ENCODE measurements at regions not wholly inside any gene's neighbourhood (a gene's known extent, or its start where the extent isn't known, plus 50 kb on each side); places are given as distances from the start of the nearest gene placed in this dataset.

DNA sequence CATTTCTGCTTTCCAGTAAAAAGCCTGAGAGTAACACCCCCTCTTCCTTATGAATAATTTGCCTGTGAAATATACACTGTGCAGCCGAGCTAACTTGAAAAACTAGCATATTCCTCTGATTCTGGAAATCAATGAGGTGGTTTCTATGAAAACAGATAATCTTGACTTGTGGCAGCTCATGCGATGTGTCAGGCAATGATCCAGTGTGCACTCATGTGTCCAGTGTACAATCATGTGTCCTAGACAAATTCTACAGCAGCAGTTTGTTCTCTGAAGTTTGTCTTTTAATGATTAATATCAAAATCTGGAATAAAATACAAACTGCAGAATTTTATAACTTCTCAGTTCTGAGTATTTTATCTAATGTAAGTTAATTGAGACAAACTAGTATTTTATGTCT is 2213.9 kb upstream of the PCDH20 start:
- 55 to 66% methylated on average over 2 of the region's 2 CpGs for WGBS, 2 donors (ENCODE audit: low coverage in 1 of 2)
- no peak overlapping the region for H3K4me3 ChIP-seq
- H3K4me1 ChIP-seq, result no peaks in the 10 kb centered on the region
- TF ChIP-seq EP300 (IDR thresholded peaks at IDR 0.05), result no peak
- no peak for TF ChIP-seq CTCF (IDR thresholded peaks at IDR 0.05)
- no peak for TF ChIP-seq POLR2A (IDR thresholded peaks at IDR 0.05)
- no peak for TF ChIP-seq POLR2AphosphoS5 (IDR thresholded peaks at IDR 0.05)
- no peak for ATAC-seq
- no peaks in the 10 kb centered on the region for H3K27me3 ChIP-seq
- no peaks in the 10 kb centered on the region for H3K36me3 ChIP-seq
- no peaks in the 10 kb centered on the region for H3K9me3 ChIP-seq
- no peak overlapping the region for H3K27ac ChIP-seq

GRCh38 chr13:63628310-63628709 is 2212.7 kb upstream of the PCDH20 start:
- TF ChIP-seq EP300 (IDR thresholded peaks at IDR 0.05) (no peak), POLR2AphosphoS5 (IDR thresholded peaks at IDR 0.05) (no peak), POLR2A (IDR thresholded peaks at IDR 0.05) (no peak), CTCF (IDR thresholded peaks at IDR 0.05) (no peak)
- 84 to 87% methylated on average over 3 of the region's 3 CpGs for whole genome bisulfite sequencing, 2 donors (ENCODE audit: low coverage in 1 of 2)
- H3K36me3 ChIP-seq, result no peaks in the 10 kb centered on the region
- H3K9me3 ChIP-seq, result no peaks in the 10 kb centered on the region
- H3K27ac ChIP-seq, result no peak overlapping the region
- no peaks in the 10 kb centered on the region for H3K4me1 ChIP-seq
- H3K27me3 ChIP-seq, result no peaks in the 10 kb centered on the region
- no peak overlapping the region for H3K4me3 ChIP-seq
- ATAC-seq, result no peak

GRCh38 chr13:63625869-63626268 is 2210.2 kb upstream of the PCDH20 start:
- H3K27me3 ChIP-seq, result no peaks in the 10 kb centered on the region
- H3K4me3 ChIP-seq, result no peak overlapping the region
- H3K36me3 ChIP-seq, result no peaks in the 10 kb centered on the region
- 70 to 77% methylated on average over 1 of the region's 1 CpG for WGBS, 2 donors (ENCODE audit: low coverage in 1 of 2)
- H3K4me1 ChIP-seq, result no peaks in the 10 kb centered on the region
- no peak for ATAC-seq
- no peak overlapping the region for H3K27ac ChIP-seq
- TF ChIP-seq POLR2AphosphoS5 (IDR thresholded peaks at IDR 0.05) (no peak), POLR2A (IDR thresholded peaks at IDR 0.05) (no peak), CTCF (IDR thresholded peaks at IDR 0.05) (no peak), EP300 (IDR thresholded peaks at IDR 0.05) (no peak)
- no peaks in the 10 kb centered on the region for H3K9me3 ChIP-seq

DNA sequence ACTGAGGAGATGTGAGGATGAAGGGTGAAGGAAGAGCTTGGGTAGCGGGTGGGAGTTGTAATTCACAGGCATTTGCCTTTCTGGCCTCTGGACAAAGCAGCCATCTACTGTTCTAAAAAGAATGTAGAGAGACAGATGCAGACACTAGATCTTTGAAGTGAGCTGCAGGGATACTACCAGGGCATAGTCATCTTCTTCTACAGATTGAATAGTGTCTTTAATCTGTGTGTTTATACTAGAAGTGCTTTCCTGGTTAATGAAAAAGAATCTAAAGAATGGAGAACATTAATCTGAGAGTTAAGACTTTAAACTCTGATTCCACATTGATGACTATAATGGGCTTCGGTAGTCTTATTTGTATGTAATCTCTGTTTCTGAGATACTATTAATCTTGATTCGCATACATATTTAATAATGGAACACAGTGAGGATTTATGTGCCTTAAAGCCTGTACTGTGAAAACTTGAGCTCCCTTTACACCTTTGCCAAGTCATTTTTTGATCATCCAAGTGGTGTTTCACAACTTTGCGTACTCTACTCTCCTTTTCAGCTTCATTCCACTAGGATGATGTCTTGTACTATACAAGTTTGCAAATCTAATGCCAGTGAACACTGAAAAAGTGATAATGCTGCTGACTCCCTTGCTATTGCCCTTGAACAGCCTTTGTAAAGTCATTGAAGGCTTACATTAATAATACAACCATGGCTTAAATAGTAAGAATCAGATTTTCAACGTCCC is 2199.4 kb upstream of the PCDH20 start:
- TF ChIP-seq EP300 (IDR thresholded peaks at IDR 0.05), result no peak
- no peak for TF ChIP-seq POLR2AphosphoS5 (IDR thresholded peaks at IDR 0.05)
- no peak for TF ChIP-seq POLR2A (IDR thresholded peaks at IDR 0.05)
- TF ChIP-seq CTCF (IDR thresholded peaks at IDR 0.05), result no peak
- no peak overlapping the region for H3K4me3 ChIP-seq
- H3K27ac ChIP-seq, result no peak overlapping the region
- no peaks in the 10 kb centered on the region for H3K27me3 ChIP-seq
- 58 to 66% methylated on average over 5 of the region's 5 CpGs for WGBS, 2 donors (ENCODE audit: low coverage in 1 of 2)
- no peak for ATAC-seq
- H3K4me1 ChIP-seq, result no peaks in the 10 kb centered on the region
- no peaks in the 10 kb centered on the region for H3K9me3 ChIP-seq
- H3K36me3 ChIP-seq, result no peaks in the 10 kb centered on the region

- Histone ChIP-seq H3K4me1 (no peaks in the 10 kb centered on the region), H3K4me3 (no peak overlapping the region), H3K9me3 (peaks cover 0 to 14% (median 0%) of the 10 kb centered on the region in 3 donors), H3K36me3 (no peaks in the 10 kb centered on the region), H3K27ac (no peak overlapping the region), H3K27me3 (no peaks in the 10 kb centered on the region)
- WGBS, 2 donors (ENCODE audit: low coverage in 1 of 2), result 100% methylated on average over 1 of the region's 1 CpG
- ATAC-seq, result no peak
- TF ChIP-seq CTCF (IDR thresholded peaks at IDR 0.05), result no peak
- no peak for TF ChIP-seq POLR2AphosphoS5 (IDR thresholded peaks at IDR 0.05)
- no peak for TF ChIP-seq POLR2A (IDR thresholded peaks at IDR 0.05)
- no peak for TF ChIP-seq EP300 (IDR thresholded peaks at IDR 0.05)
Observed at GRCh38 chr13:63607153-63607552, 2191.5 kb upstream of the PCDH20 start.

Data from gastroesophageal sphincter (tissue), 4 donors.